GM12878 (cell line): ENCODE measurements at regions not wholly inside any gene's neighbourhood (a gene's known extent, or its start where the extent isn't known, plus 50 kb on each side); places are given as distances from the start of the nearest gene placed in this dataset.

Experiments
- EZH2 ChIP-seq: IDR thresholded peaks from 2 replicates; pipeline ENCODE4 v1.6.1; 2012; ENCODE audit warnings: low read depth, mild to moderate bottlenecking, control low read depth, inconsistent platforms, low read length, borderline replicate concordance; ENCODE audit not compliant: control insufficient read depth
- ZNF274 ChIP-seq: IDR thresholded peaks from one replicate; pipeline ENCODE4 v1.8.0; 2011; ENCODE audit not compliant: insufficient read length, insufficient read depth
- TF ChIP-seq, protein P1 (sequence below): IDR thresholded peaks from 2 replicates; pipeline ENCODE4 v1.6.1; 2011; ENCODE audit warnings: borderline replicate concordance, low read depth, mild to moderate bottlenecking, moderate library complexity, mixed read lengths, low read length; ENCODE audit not compliant: insufficient read depth; ENCODE audit errors: extremely low read length

DNA sequence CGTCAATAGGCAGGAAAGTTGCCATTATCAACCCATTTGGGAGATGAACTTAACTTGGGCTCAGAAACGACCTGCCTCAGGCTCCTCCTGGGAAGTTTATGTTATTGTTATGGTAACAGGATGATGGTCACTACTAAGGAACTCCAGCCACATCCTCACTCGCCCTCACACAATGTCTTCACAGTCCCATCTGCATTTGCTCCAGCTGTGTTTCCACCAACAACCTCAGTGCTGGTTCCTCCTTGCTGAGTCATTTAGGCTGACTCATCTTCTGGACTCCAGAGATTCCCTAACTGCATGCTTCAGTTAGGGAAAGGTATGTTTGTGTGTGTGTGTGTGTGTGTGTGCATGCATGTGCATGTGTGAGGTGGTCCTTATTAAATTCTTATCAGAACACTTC is 293.4 kb upstream of the BOD1L1 start:
- TF ChIP-seq EZH2 (no peak), ZNF274 (no peak)
- TF ChIP-seq, protein P1, sequence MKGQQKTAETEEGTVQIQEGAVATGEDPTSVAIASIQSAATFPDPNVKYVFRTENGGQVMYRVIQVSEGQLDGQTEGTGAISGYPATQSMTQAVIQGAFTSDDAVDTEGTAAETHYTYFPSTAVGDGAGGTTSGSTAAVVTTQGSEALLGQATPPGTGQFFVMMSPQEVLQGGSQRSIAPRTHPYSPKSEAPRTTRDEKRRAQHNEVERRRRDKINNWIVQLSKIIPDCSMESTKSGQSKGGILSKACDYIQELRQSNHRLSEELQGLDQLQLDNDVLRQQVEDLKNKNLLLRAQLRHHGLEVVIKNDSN = no peak
